NCI-H345 (cell line): ENCODE measurements at regions not wholly inside any gene's neighbourhood (a gene's known extent, or its start where the extent isn't known, plus 50 kb on each side); places are given as distances from the start of the nearest gene placed in this dataset.

Experiments used
- DNase-seq: peaks from one replicate; lab custom pipeline; 2025; lab: John Stamatoyannopoulos, UW

- no peak for DNase-seq
Measured at GRCh38 chr12:29879606-29880308, 96.0 kb upstream of the TMTC1 start.

- DNase-seq, result no peak
Measured at GRCh38 chr12:29869946-29870345, 86.2 kb upstream of the TMTC1 start.

GRCh38 chr12:29867823-29868222 is 84.1 kb upstream of the TMTC1 start:
- no peak for DNase-seq

- DNase-seq, result no peak
Measured at GRCh38 chr12:29863665-29864064, 79.9 kb upstream of the TMTC1 start.

- no peak for DNase-seq
Measured at GRCh38 chr12:29858270-29858786, 74.6 kb upstream of the TMTC1 start.

GRCh38 chr12:29847246-29847645 is 63.5 kb upstream of the TMTC1 start:
- DNase-seq, result no peak

GRCh38 chr12:29844667-29845066 is 60.9 kb upstream of the TMTC1 start:
- DNase-seq, result no peak

- no peak for DNase-seq
Measured at GRCh38 chr12:29843036-29843435, 59.3 kb upstream of the TMTC1 start.

- DNase-seq, result no peak
Measured at GRCh38 chr12:29838768-29839167, 55.0 kb upstream of the TMTC1 start.
